MM.1S (cell line): ENCODE measurements at regions not wholly inside any gene's neighbourhood (a gene's known extent, or its start where the extent isn't known, plus 50 kb on each side); places are given as distances from the start of the nearest gene placed in this dataset.

Experiments
- EZH2 ChIP-seq: fragments of 300-600 bp; sonication (generic); optimal IDR thresholded peaks from 2 replicates; pipeline ENCODE3; 2017; ENCODE audit warnings: low read depth, mild to moderate bottlenecking, antibody characterized with exemption, low read length, mixed read lengths
- TF ChIP-seq, protein P1 (sequence below): fragments of 300-600 bp; sonication (generic); IDR thresholded peaks from 2 replicates; pipeline ENCODE4 v1.5.1; 2016; ENCODE audit warnings: antibody characterized with exemption, low read length, mixed read lengths

DNA sequence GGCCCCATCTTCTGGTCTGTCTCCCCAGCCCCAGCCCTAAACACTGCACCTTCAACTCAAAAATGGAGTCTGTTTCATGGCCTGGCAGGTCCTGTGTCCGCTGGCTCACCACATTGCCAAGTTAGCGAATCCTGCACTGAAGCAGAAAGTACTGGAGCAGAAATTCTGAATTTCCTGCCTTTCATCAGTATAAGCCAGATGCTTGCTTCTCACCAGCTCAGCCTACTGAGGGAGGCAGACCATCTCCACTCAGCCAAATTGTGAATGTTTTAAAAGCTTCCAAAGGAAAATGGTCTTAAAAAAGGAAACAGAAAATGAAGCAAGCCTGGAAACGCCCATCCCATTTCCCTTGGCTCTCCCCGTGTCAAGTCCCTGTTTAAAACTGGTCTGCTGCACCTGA lies 157.8 kb downstream of the C1D start:
- TF ChIP-seq, protein P1, sequence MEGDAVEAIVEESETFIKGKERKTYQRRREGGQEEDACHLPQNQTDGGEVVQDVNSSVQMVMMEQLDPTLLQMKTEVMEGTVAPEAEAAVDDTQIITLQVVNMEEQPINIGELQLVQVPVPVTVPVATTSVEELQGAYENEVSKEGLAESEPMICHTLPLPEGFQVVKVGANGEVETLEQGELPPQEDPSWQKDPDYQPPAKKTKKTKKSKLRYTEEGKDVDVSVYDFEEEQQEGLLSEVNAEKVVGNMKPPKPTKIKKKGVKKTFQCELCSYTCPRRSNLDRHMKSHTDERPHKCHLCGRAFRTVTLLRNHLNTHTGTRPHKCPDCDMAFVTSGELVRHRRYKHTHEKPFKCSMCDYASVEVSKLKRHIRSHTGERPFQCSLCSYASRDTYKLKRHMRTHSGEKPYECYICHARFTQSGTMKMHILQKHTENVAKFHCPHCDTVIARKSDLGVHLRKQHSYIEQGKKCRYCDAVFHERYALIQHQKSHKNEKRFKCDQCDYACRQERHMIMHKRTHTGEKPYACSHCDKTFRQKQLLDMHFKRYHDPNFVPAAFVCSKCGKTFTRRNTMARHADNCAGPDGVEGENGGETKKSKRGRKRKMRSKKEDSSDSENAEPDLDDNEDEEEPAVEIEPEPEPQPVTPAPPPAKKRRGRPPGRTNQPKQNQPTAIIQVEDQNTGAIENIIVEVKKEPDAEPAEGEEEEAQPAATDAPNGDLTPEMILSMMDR = no peak
- no peak for TF ChIP-seq EZH2
